GM18520 (cell line): ENCODE measurements at regions not wholly inside any gene's neighbourhood (a gene's known extent, or its start where the extent isn't known, plus 50 kb on each side); places are given as distances from the start of the nearest gene placed in this dataset.
A peak's percentile ranks its signal among the peaks of the same experiment; 100 is the strongest.
"Not testable (repeated sequence)": the region's sequence is repeated elsewhere in the genome, so short reads cannot be mapped to it uniquely, and the experiment has no call there.

Source experiments
- ATAC-seq: cut with Tn5 transposase; IDR thresholded peaks from one replicate; pipeline ENCODE4 v1.9.1; 2021; ENCODE audit not compliant: unreplicated experiment

- no peak for ATAC-seq
Observed at GRCh38 chr12:46670636-46671035, 155.2 kb downstream of the SLC38A4 start.

- ATAC-seq, result no peak
Observed at GRCh38 chr12:46669720-46670119, 156.1 kb downstream of the SLC38A4 start.

- ATAC-seq, result no peak
Observed at GRCh38 chr12:46667551-46667950, 158.2 kb downstream of the SLC38A4 start.

- peak; percentile 71 for ATAC-seq
Observed at GRCh38 chr12:46664761-46665287, 161.0 kb downstream of the SLC38A4 start.

GRCh38 chr12:46663318-46663717, 162.5 kb downstream of the SLC38A4 start:
- ATAC-seq, result no peak

- ATAC-seq, result peak; percentile 55
Observed at GRCh38 chr12:46661110-46661845, 164.5 kb downstream of the SLC38A4 start.

- no peak for ATAC-seq
Observed at GRCh38 chr12:46660719-46661109, 165.1 kb downstream of the SLC38A4 start.

- ATAC-seq, result no peak
Observed at GRCh38 chr12:46660276-46660675, 165.5 kb downstream of the SLC38A4 start.

- no peak for ATAC-seq
Observed at GRCh38 chr12:46659824-46660223, 166.0 kb downstream of the SLC38A4 start.

GRCh38 chr12:46659032-46659650, 166.7 kb downstream of the SLC38A4 start:
- no peak for ATAC-seq

GRCh38 chr12:46657453-46658411, 168.1 kb downstream of the SLC38A4 start:
- no peak for ATAC-seq

- ATAC-seq, result not testable (repeated sequence)
Observed at GRCh38 chr12:46655984-46656383, 169.8 kb downstream of the SLC38A4 start.

- ATAC-seq, result no peak
Observed at GRCh38 chr12:46653311-46653710, 172.5 kb downstream of the SLC38A4 start.

- ATAC-seq, result no peak
Observed at GRCh38 chr12:46652692-46653091, 173.1 kb downstream of the SLC38A4 start.

GRCh38 chr12:46650688-46651087, 175.1 kb downstream of the SLC38A4 start:
- ATAC-seq, result no peak

- ATAC-seq, result no peak
Observed at GRCh38 chr12:46649433-46649832, 176.4 kb downstream of the SLC38A4 start.

- no peak for ATAC-seq
Observed at GRCh38 chr12:46647034-46647433, 178.8 kb downstream of the SLC38A4 start.

GRCh38 chr12:46641649-46642048, 184.1 kb downstream of the SLC38A4 start:
- ATAC-seq, result not testable (repeated sequence)

- no peak for ATAC-seq
Observed at GRCh38 chr12:46635818-46636217, 190.0 kb downstream of the SLC38A4 start.

- ATAC-seq, result no peak
Observed at GRCh38 chr12:46629331-46630229, 196.2 kb downstream of the SLC38A4 start.
